Liver (tissue), 8 donors: ENCODE measurements at regions not wholly inside any gene's neighbourhood (a gene's known extent, or its start where the extent isn't known, plus 50 kb on each side); places are given as distances from the start of the nearest gene placed in this dataset.

ENCODE experiments used
- DNase-seq: peaks from one replicate; pipeline ENCODE4 v3.0.0-alpha.2; 2017; ENCODE audit warnings: low spot score
- H3K27ac ChIP-seq, 2 donors: one replicate each; pipeline ENCODE4 v1.7.0; 2013; ENCODE audit warnings: inconsistent platforms in 2 of 2, low read length in 2 of 2, control low read depth in 1 of 2, low read depth in 1 of 2, mild to moderate bottlenecking in 1 of 2
- H3K27me3 ChIP-seq, 4 donors: one replicate each; pipeline versions ENCODE4 v1.6.1 to v1.7.0; 2013; ENCODE audit warnings: low read length in 3 of 4, inconsistent platforms in 1 of 4, mild to moderate bottlenecking in 1 of 4, moderate library complexity in 1 of 4; ENCODE audit not compliant: control insufficient read depth in 4 of 4, insufficient read depth in 4 of 4
- H3K36me3 ChIP-seq, 4 donors: one replicate each; pipeline versions ENCODE4 v1.6.1 to v1.7.0; 2013; ENCODE audit warnings: low read length in 3 of 4, mild to moderate bottlenecking in 3 of 4, low read depth in 1 of 4, moderate library complexity in 1 of 4; ENCODE audit not compliant: control insufficient read depth in 4 of 4, insufficient read depth in 3 of 4
- H3K4me1 ChIP-seq, 4 donors: one replicate each; pipeline versions ENCODE4 v1.6.1 to v1.7.0; 2013; ENCODE audit warnings: low read length in 3 of 4, mild to moderate bottlenecking in 3 of 4, moderate library complexity in 1 of 4; ENCODE audit not compliant: control insufficient read depth in 4 of 4, insufficient read depth in 4 of 4
- H3K4me3 ChIP-seq, 3 donors: one replicate each; pipeline versions ENCODE4 v1.6.1 to v1.7.0; 2013; ENCODE audit warnings: low read length in 3 of 3, control low read depth in 1 of 3, low read depth in 1 of 3, mild to moderate bottlenecking in 1 of 3
- H3K9ac ChIP-seq, 2 donors: one replicate each; pipeline ENCODE4 v1.7.0; 2013; ENCODE audit warnings: low read length in 2 of 2, mild to moderate bottlenecking in 2 of 2, moderate library complexity in 2 of 2, control low read depth in 1 of 2, low read depth in 1 of 2
- H3K9me3 ChIP-seq, 4 donors: one replicate each; pipeline versions ENCODE4 v1.6.1 to v1.7.0; 2013; ENCODE audit warnings: low read length in 3 of 4; ENCODE audit not compliant: control insufficient read depth in 4 of 4
- ATF3 ChIP-seq: IDR thresholded peaks from 2 replicates; pipeline ENCODE4 v1.6.1; 2016; ENCODE audit warnings: antibody characterized with exemption
- CTCF ChIP-seq: fragments of 150-350 bp; IDR thresholded peaks from 2 replicates; pipeline ENCODE4 v1.5.1; 2017; ENCODE audit warnings: improper control_type of control experiment, low read depth, low read length; ENCODE audit not compliant: missing input control
- EGR1 ChIP-seq, 2 donors: IDR thresholded peaks; 2 replicates each; pipeline ENCODE4 v1.6.1; 2016 to 2018; ENCODE audit warnings: antibody characterized with exemption in 2 of 2, low read depth in 2 of 2
- FOXA1 ChIP-seq: IDR thresholded peaks from 2 replicates; pipeline ENCODE4 v1.6.1; 2016; ENCODE audit warnings: antibody characterized with exemption
- FOXA2 ChIP-seq: IDR thresholded peaks from 2 replicates; pipeline ENCODE4 v1.6.1; 2016; ENCODE audit warnings: antibody characterized with exemption
- GABPA ChIP-seq, 2 donors: IDR thresholded peaks in 1 of 2; conservative IDR thresholded peaks in 1 of 2; 2 replicates each; pipeline ENCODE4 v1.6.1; 2016; ENCODE audit warnings: antibody characterized with exemption in 2 of 2, mild to moderate bottlenecking in 1 of 2, moderate library complexity in 1 of 2
- HNF4A ChIP-seq, 2 donors: conservative IDR thresholded peaks; 2 replicates each; pipeline ENCODE4 v1.6.1; 2016; ENCODE audit warnings: antibody characterized with exemption in 2 of 2, mild to moderate bottlenecking in 2 of 2
- HNF4G ChIP-seq: IDR thresholded peaks from 2 replicates; pipeline ENCODE4 v1.6.1; 2016; ENCODE audit warnings: antibody characterized with exemption
- JUND ChIP-seq, 2 donors: IDR thresholded peaks; 2 replicates each; pipeline ENCODE4 v1.6.1; 2016; ENCODE audit warnings: antibody characterized with exemption in 2 of 2
- NR2F2 ChIP-seq: IDR thresholded peaks from 2 replicates; pipeline ENCODE4 v1.6.1; 2016; ENCODE audit warnings: antibody characterized with exemption
- RAD21 ChIP-seq, 2 donors: IDR thresholded peaks; 2 replicates each; pipeline ENCODE4 v1.6.1; 2016; ENCODE audit warnings: antibody characterized with exemption in 2 of 2, mild to moderate bottlenecking in 2 of 2
- RXRA ChIP-seq, 2 donors: IDR thresholded peaks; 2 replicates each; pipeline ENCODE4 v1.6.1; 2017 to 2018; ENCODE audit warnings: antibody characterized with exemption in 2 of 2, mild to moderate bottlenecking in 1 of 2
- SP1 ChIP-seq: IDR thresholded peaks from 2 replicates; pipeline ENCODE4 v1.6.1; 2018; ENCODE audit warnings: antibody characterized with exemption, mild to moderate bottlenecking
- TAF1 ChIP-seq: conservative IDR thresholded peaks from 2 replicates; pipeline ENCODE4 v1.6.1; 2016; ENCODE audit warnings: antibody characterized with exemption, mild to moderate bottlenecking
- YY1 ChIP-seq: IDR thresholded peaks from 2 replicates; pipeline ENCODE4 v1.6.1; 2016; ENCODE audit warnings: antibody characterized with exemption, mild to moderate bottlenecking
- ZBTB33 ChIP-seq: IDR thresholded peaks from 2 replicates; pipeline ENCODE4 v1.6.1; 2016; ENCODE audit warnings: antibody characterized with exemption
- WGBS: extraction: QIAGEN DNeasy Blood & Tissue Kit; methylation state at CpG from one replicate; pipeline ENCODE4 v1.1.7; 2013; 5-methylcytosine and 5-hydroxymethylcytosine counted together
- TF ChIP-seq, protein P1 (sequence below): IDR thresholded peaks from 2 replicates; pipeline ENCODE4 v1.6.1; 2016; ENCODE audit warnings: antibody characterized with exemption, mild to moderate bottlenecking
- TF ChIP-seq, protein P2 (sequence below): IDR thresholded peaks from 2 replicates; pipeline ENCODE4 v1.6.1; 2016; ENCODE audit warnings: antibody characterized with exemption
- donor health status: healthy.
- donor health status: healthy.
- donor health status: healthy.
- donor health status: healthy.
- donor health status: healthy.

DNA sequence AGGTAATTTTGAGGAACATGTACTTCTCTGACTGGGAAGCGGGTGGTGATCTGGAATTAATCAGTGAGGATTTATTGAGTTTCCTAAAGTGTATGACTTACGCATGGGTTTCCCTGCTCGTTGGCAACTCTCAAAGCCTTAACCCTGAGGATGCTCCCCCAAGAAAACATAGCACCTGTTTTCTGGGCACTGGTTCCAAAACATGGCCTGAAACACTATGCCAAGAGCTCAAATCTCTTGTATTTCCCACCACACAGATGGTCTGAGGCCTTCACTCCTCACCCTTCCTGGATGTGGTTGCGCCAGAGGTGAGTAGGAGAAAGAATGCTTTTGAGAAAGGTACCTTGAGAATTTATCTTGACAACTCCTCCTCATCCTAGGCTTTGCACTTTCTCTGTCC lies 250.4 kb downstream of the FZD1 start:
- H3K4me1 ChIP-seq: no peaks in the 10 kb centered on the region
- no peak for DNase-seq
- no peaks in the 10 kb centered on the region for H3K9me3 ChIP-seq
- 94% methylated on average over 4 of the region's 4 CpGs for WGBS
- peaks cover 0 to 3% (median 0%) of the 10 kb centered on the region in 4 donors for H3K27me3 ChIP-seq
- no peak overlapping the region for H3K4me3 ChIP-seq
- TF ChIP-seq RAD21 (IDR thresholded peaks at IDR 0.05): no peak
- no peak for TF ChIP-seq HNF4G
- no peak for TF ChIP-seq FOXA1
- no peak for TF ChIP-seq SP1
- no peak for TF ChIP-seq HNF4A (conservative IDR thresholded peaks at IDR 0.05)
- no peak for TF ChIP-seq RXRA (IDR thresholded peaks at IDR 0.05)
- TF ChIP-seq, protein P1, sequence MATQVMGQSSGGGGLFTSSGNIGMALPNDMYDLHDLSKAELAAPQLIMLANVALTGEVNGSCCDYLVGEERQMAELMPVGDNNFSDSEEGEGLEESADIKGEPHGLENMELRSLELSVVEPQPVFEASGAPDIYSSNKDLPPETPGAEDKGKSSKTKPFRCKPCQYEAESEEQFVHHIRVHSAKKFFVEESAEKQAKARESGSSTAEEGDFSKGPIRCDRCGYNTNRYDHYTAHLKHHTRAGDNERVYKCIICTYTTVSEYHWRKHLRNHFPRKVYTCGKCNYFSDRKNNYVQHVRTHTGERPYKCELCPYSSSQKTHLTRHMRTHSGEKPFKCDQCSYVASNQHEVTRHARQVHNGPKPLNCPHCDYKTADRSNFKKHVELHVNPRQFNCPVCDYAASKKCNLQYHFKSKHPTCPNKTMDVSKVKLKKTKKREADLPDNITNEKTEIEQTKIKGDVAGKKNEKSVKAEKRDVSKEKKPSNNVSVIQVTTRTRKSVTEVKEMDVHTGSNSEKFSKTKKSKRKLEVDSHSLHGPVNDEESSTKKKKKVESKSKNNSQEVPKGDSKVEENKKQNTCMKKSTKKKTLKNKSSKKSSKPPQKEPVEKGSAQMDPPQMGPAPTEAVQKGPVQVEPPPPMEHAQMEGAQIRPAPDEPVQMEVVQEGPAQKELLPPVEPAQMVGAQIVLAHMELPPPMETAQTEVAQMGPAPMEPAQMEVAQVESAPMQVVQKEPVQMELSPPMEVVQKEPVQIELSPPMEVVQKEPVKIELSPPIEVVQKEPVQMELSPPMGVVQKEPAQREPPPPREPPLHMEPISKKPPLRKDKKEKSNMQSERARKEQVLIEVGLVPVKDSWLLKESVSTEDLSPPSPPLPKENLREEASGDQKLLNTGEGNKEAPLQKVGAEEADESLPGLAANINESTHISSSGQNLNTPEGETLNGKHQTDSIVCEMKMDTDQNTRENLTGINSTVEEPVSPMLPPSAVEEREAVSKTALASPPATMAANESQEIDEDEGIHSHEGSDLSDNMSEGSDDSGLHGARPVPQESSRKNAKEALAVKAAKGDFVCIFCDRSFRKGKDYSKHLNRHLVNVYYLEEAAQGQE: no peak
- TF ChIP-seq GABPA (IDR thresholded peaks at IDR 0.05 in 1 of 2, conservative IDR thresholded peaks at IDR 0.05 in 1 of 2): no peak
- peaks cover 0 to 2% (median 0%) of the 10 kb centered on the region in 4 donors for H3K36me3 ChIP-seq
- H3K27ac ChIP-seq: no peak overlapping the region
- no peak overlapping the region for H3K9ac ChIP-seq

DNA sequence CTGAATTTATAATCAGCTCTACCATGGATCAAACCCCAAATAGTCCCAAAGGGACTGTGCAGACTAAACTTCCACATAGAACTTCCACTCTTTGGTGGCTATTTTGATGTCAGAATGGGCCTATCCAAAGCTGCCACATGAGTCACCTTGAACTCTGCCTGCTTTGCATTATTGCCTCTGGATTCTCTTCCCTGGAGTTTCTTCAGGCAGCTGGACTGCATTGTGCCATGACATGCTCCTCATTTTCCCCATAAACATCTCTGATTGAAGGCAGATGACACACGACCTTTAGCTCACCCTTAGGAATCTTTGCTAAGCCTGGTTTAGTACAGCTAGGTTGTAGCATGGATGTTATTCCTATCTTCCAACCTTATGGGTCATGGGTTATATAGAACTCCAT lies 251.7 kb downstream of the FZD1 start:
- no peak for TF ChIP-seq ATF3
- TF ChIP-seq JUND (IDR thresholded peaks at IDR 0.05): no peak
- no peak for TF ChIP-seq EGR1 (IDR thresholded peaks at IDR 0.05; ENCODE audit: low read depth in 2 of 2)
- TF ChIP-seq, protein P1: no peak
- TF ChIP-seq RAD21 (IDR thresholded peaks at IDR 0.05): no peak
- TF ChIP-seq FOXA2: no peak
- no peak for TF ChIP-seq ZBTB33
- TF ChIP-seq TAF1: no peak
- TF ChIP-seq, protein P2, sequence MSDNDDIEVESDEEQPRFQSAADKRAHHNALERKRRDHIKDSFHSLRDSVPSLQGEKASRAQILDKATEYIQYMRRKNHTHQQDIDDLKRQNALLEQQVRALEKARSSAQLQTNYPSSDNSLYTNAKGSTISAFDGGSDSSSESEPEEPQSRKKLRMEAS: no peak
- TF ChIP-seq SP1: no peak
- TF ChIP-seq HNF4G: no peak
- TF ChIP-seq CTCF: no peak
- TF ChIP-seq RXRA (IDR thresholded peaks at IDR 0.05): no peak
- no peak for TF ChIP-seq HNF4A (conservative IDR thresholded peaks at IDR 0.05)
- TF ChIP-seq YY1: no peak
- no peak for TF ChIP-seq NR2F2
- no peak for TF ChIP-seq FOXA1
- Histone ChIP-seq H3K4me1 (no peaks in the 10 kb centered on the region), H3K36me3 (peaks cover 0 to 2% (median 0%) of the 10 kb centered on the region in 4 donors), H3K9ac (no peak overlapping the region), H3K27me3 (peaks cover 0 to 3% (median 0%) of the 10 kb centered on the region in 4 donors), H3K9me3 (no peaks in the 10 kb centered on the region), H3K27ac (no peak overlapping the region), H3K4me3 (no peak overlapping the region)
- no peak for DNase-seq
- WGBS: 83% methylated on average over 1 of the region's 1 CpG
